NCI-H2029 treated with DMSO at 0.1 percent for 48 hours (cell line): ENCODE measurements at regions not wholly inside any gene's neighbourhood (a gene's known extent, or its start where the extent isn't known, plus 50 kb on each side); places are given as distances from the start of the nearest gene placed in this dataset.
"Not testable (repeated sequence)": the region's sequence is repeated elsewhere in the genome, so short reads cannot be mapped to it uniquely, and the experiment has no call there.

Experiments
- DNase-seq: peaks from one replicate; lab custom pipeline; 2025; lab: John Stamatoyannopoulos, UW

- DNase-seq = no peak
Observed at GRCh38 chr4:134708026-134708425, 506.4 kb upstream of the PABPC4L start.

- no peak for DNase-seq
Observed at GRCh38 chr4:134702374-134702773, 500.8 kb upstream of the PABPC4L start.

- DNase-seq = no peak
Observed at GRCh38 chr4:134700251-134700650, 498.7 kb upstream of the PABPC4L start.

- not testable (repeated sequence) for DNase-seq
Observed at GRCh38 chr4:134698831-134699230, 497.2 kb upstream of the PABPC4L start.

GRCh38 chr4:134695433-134695832 is 493.8 kb upstream of the PABPC4L start:
- no peak for DNase-seq

GRCh38 chr4:134691915-134692314 is 490.3 kb upstream of the PABPC4L start:
- no peak for DNase-seq

GRCh38 chr4:134687646-134688628 is 486.3 kb upstream of the PABPC4L start:
- no peak for DNase-seq

GRCh38 chr4:134677209-134677814 is 475.7 kb upstream of the PABPC4L start:
- no peak for DNase-seq

GRCh38 chr4:134668237-134668636 is 466.6 kb upstream of the PABPC4L start:
- no peak for DNase-seq

- DNase-seq = no peak
Observed at GRCh38 chr4:134666640-134667039, 465.1 kb upstream of the PABPC4L start.

GRCh38 chr4:134665429-134665828 is 463.8 kb upstream of the PABPC4L start:
- no peak for DNase-seq

GRCh38 chr4:134663742-134664141 is 462.2 kb upstream of the PABPC4L start:
- no peak for DNase-seq

- no peak for DNase-seq
Observed at GRCh38 chr4:134650461-134650860, 448.9 kb upstream of the PABPC4L start.

- DNase-seq = no peak
Observed at GRCh38 chr4:134645778-134646177, 444.2 kb upstream of the PABPC4L start.

GRCh38 chr4:134636338-134637051 is 434.9 kb upstream of the PABPC4L start:
- DNase-seq = no peak

GRCh38 chr4:134634301-134634700 is 432.7 kb upstream of the PABPC4L start:
- DNase-seq = no peak

- DNase-seq = no peak
Observed at GRCh38 chr4:134632056-134632455, 430.5 kb upstream of the PABPC4L start.

- DNase-seq = no peak
Observed at GRCh38 chr4:134628066-134628465, 426.5 kb upstream of the PABPC4L start.

GRCh38 chr4:134627366-134627765 is 425.8 kb upstream of the PABPC4L start:
- no peak for DNase-seq

GRCh38 chr4:134624365-134624764 is 422.8 kb upstream of the PABPC4L start:
- no peak for DNase-seq

- DNase-seq = not testable (repeated sequence)
Observed at GRCh38 chr4:134622626-134623575, 421.3 kb upstream of the PABPC4L start.
